IMR-90 (cell line): ENCODE measurements at regions not wholly inside any gene's neighbourhood (a gene's known extent, or its start where the extent isn't known, plus 50 kb on each side); places are given as distances from the start of the nearest gene placed in this dataset.

Source experiments
- ATAC-seq: fragments of 200-7000 bp; cut with Tn5 transposase; 2 replicates; pipeline ENCODE4 v1.9.1; 2020; ENCODE audit warnings: low read depth, mild to moderate bottlenecking, moderate library complexity
- BruUV-seq: library from RNA; stranded (reverse); fragments of 400-500 nt; replicated peaks from 2 replicates; lab custom pipeline; 2021; lab: Mats Ljungman, UMichigan
- CTCF ChIA-PET: fragments of 300-600 bp; formaldehyde crosslinking; extraction: SDS; loops from one replicate; lab custom pipeline; 2021; ENCODE audit warnings: antibody characterized with exemption; lab: Yijun Ruan, JAX
- POLR2A ChIA-PET: fragments of 300-600 bp; sonication (Branson Sonifier 250); formaldehyde crosslinking; loops from one replicate; lab custom pipeline; 2022; ENCODE audit warnings: antibody characterized with exemption; ENCODE audit not compliant: unreplicated experiment; lab: Charles Lee
- DNase-seq: peaks from one replicate; pipeline ENCODE4 v3.0.0; 2013
- H2AFZ ChIP-seq: replicated peaks from 2 replicates; pipeline ENCODE3; 2013; ENCODE audit warnings: low read length, mild to moderate bottlenecking; ENCODE audit not compliant: poor library complexity
- H2AK5ac ChIP-seq: 2 replicates; pipeline ENCODE4 v1.6.1; 2013; ENCODE audit warnings: low read depth, low read length, inconsistent platforms
- H2AK9ac ChIP-seq: replicated peaks from 2 replicates; pipeline ENCODE3; 2013; ENCODE audit warnings: mild to moderate bottlenecking, low read depth, low read length, moderate library complexity; ENCODE audit not compliant: poor library complexity
- H2BK120ac ChIP-seq: 2 replicates; pipeline ENCODE4 v1.6.1; 2013; ENCODE audit warnings: low read depth, low read length, inconsistent platforms
- H2BK15ac ChIP-seq: 3 replicates; pipeline ENCODE4 v1.6.1; 2013; ENCODE audit warnings: low read depth, low read length, inconsistent platforms
- H2BK20ac ChIP-seq: 2 replicates; pipeline ENCODE4 v1.6.1; 2013; ENCODE audit warnings: low read depth, mild to moderate bottlenecking, inconsistent platforms, low read length, moderate library complexity
- H2BK5ac ChIP-seq: 2 replicates; pipeline ENCODE4 v1.6.1; 2013; ENCODE audit warnings: mild to moderate bottlenecking, low read depth, low read length, inconsistent platforms; ENCODE audit not compliant: poor library complexity, severe bottlenecking
- H3K14ac ChIP-seq: replicated peaks from 2 replicates; pipeline ENCODE4 v1.6.1; 2013; ENCODE audit warnings: low read depth, low read length, inconsistent platforms
- H3K18ac ChIP-seq: 2 replicates; pipeline ENCODE4 v1.6.1; 2013; ENCODE audit warnings: low read depth, low read length, control low read depth
- H3K23ac ChIP-seq: 2 replicates; pipeline ENCODE4 v1.6.1; 2013; ENCODE audit warnings: low read depth, low read length, inconsistent platforms
- H3K27ac ChIP-seq: 2 replicates; pipeline ENCODE4 v1.5.1; 2013; ENCODE audit warnings: mild to moderate bottlenecking, control low read depth, low read length; ENCODE audit not compliant: insufficient read depth
- H3K27me3 ChIP-seq: 2 replicates; pipeline ENCODE4 v1.6.1; 2013; ENCODE audit warnings: low read length; ENCODE audit not compliant: control insufficient read depth, insufficient read depth
- H3K36me3 ChIP-seq: 2 replicates; pipeline ENCODE4 v1.6.1; 2013; ENCODE audit warnings: low read length, mixed read lengths; ENCODE audit not compliant: control insufficient read depth, insufficient read depth
- H3K4ac ChIP-seq: 2 replicates; pipeline ENCODE4 v1.6.1; 2013; ENCODE audit warnings: low read depth, low read length, inconsistent platforms
- H3K4me1 ChIP-seq: 2 replicates; pipeline ENCODE4 v1.6.1; 2013; ENCODE audit warnings: low read length, mixed read lengths; ENCODE audit not compliant: control insufficient read depth, insufficient read depth
- H3K4me2 ChIP-seq: 2 replicates; pipeline ENCODE4 v1.6.1; 2013; ENCODE audit warnings: low read depth, mild to moderate bottlenecking, control low read depth, low read length, moderate library complexity
- H3K4me3 ChIP-seq: 2 replicates; pipeline ENCODE4 v1.5.1; 2013; ENCODE audit warnings: low read depth, mild to moderate bottlenecking, control low read depth, low read length, moderate library complexity; ENCODE audit not compliant: insufficient read depth
- H3K56ac ChIP-seq: 2 replicates; pipeline ENCODE4 v1.6.1; 2013; ENCODE audit warnings: low read length, inconsistent platforms; ENCODE audit not compliant: insufficient read depth; ENCODE audit errors: extremely low read depth
- H3K79me1 ChIP-seq, 2 experiments: 2 replicates each; pipeline ENCODE4 v1.6.1; 2013; ENCODE audit warnings: low read length in 2 of 2, inconsistent platforms in 1 of 2, low read depth in 1 of 2
- H3K9ac ChIP-seq: 2 replicates; pipeline ENCODE4 v1.6.1; 2013; ENCODE audit warnings: low read depth, low read length, control low read depth
- H3K9me1 ChIP-seq: 2 replicates; pipeline ENCODE4 v1.6.1; 2013; ENCODE audit warnings: low read length, inconsistent platforms; ENCODE audit not compliant: insufficient read depth
- H3K9me3 ChIP-seq: 2 replicates; pipeline ENCODE4 v1.6.1; 2013; ENCODE audit warnings: low read length; ENCODE audit not compliant: control insufficient read depth, insufficient read depth
- H4K20me1 ChIP-seq: 2 replicates; pipeline ENCODE4 v1.6.1; 2013; ENCODE audit warnings: low read length, inconsistent platforms; ENCODE audit not compliant: insufficient read depth
- H4K5ac ChIP-seq: 2 replicates; pipeline ENCODE4 v1.6.1; 2013; ENCODE audit warnings: mild to moderate bottlenecking, low read depth, low read length, control low read depth
- H4K8ac ChIP-seq, 2 experiments: 2 replicates each; pipeline ENCODE4 v1.6.1; 2013; ENCODE audit warnings: low read depth in 2 of 2, low read length in 2 of 2, control low read depth in 1 of 2, inconsistent platforms in 1 of 2
- H4K91ac ChIP-seq: 2 replicates; pipeline ENCODE4 v1.6.1; 2013; ENCODE audit warnings: low read depth, low read length, inconsistent platforms; ENCODE audit not compliant: insufficient read depth
- BHLHE40 ChIP-seq: fragments of 150-350 bp; IDR thresholded peaks from 2 replicates; pipeline ENCODE4 v1.6.1; 2016; ENCODE audit warnings: mild to moderate bottlenecking, low read depth, low read length
- CEBPB ChIP-seq: IDR thresholded peaks from 2 replicates; pipeline ENCODE4 v1.6.1; 2012; ENCODE audit warnings: low read depth, low read length, improper control_type of control experiment
- ELK1 ChIP-seq: fragments of 150-350 bp; IDR thresholded peaks from 2 replicates; pipeline ENCODE4 v1.6.1; 2016; ENCODE audit warnings: low read depth, mild to moderate bottlenecking, low read length, moderate library complexity, borderline replicate concordance
- MAFK ChIP-seq: IDR thresholded peaks from 2 replicates; pipeline ENCODE4 v1.6.1; 2012; ENCODE audit warnings: low read depth, low read length, improper control_type of control experiment
- POLR2A ChIP-seq: IDR thresholded peaks from 2 replicates; pipeline ENCODE4 v1.6.1; 2012; ENCODE audit warnings: mild to moderate bottlenecking, low read depth, low read length
- RCOR1 ChIP-seq: IDR thresholded peaks from 2 replicates; pipeline ENCODE4 v1.6.1; 2012; ENCODE audit warnings: mild to moderate bottlenecking, low read length, improper control_type of control experiment; ENCODE audit not compliant: insufficient replicate concordance
- RFX5 ChIP-seq: IDR thresholded peaks from 2 replicates; pipeline ENCODE4 v1.8.0; 2012; ENCODE audit warnings: low read depth, mild to moderate bottlenecking, low read length, moderate library complexity
- SMC3 ChIP-seq: fragments of 150-350 bp; IDR thresholded peaks from 2 replicates; pipeline ENCODE4 v1.6.1; 2016; ENCODE audit warnings: low read depth, mild to moderate bottlenecking, antibody characterized with exemption, low read length, moderate library complexity
- WGBS, 2 experiments: methylation state at CpG; one replicate each; pipeline versions ENCODE4 v1.1.5 to v1.1.7; 2013; ENCODE audit warnings: missing lambda C conversion rate in 2 of 2; ENCODE audit not compliant: insufficient read length in 1 of 2; ENCODE audit errors: extremely low coverage in 2 of 2; 5-methylcytosine and 5-hydroxymethylcytosine counted together
- dilution Hi-C: fragments of 300-500 bp; cut with HindIII; formaldehyde crosslinking; loops from one replicate; pipeline ENCODE4 v1.14.3; 2018; ENCODE audit warnings: low sequenced_read_pairs; ENCODE audit not compliant: unreplicated experiment
- in situ Hi-C: fragments of 300-500 bp; cut with MboI; formaldehyde crosslinking; loops from 3 replicates; pipeline ENCODE4 v1.14.3; 2019; ENCODE audit warnings: low sequenced_read_pairs, inconsistent platforms, mixed read lengths
- intact Hi-C: fragments of 100-400 bp; cut with micrococcal nuclease; formaldehyde crosslinking; loops from 2 replicates; pipeline ENCODE4 v1.10.0; 2022

- Histone ChIP-seq H3K4me3 (no peak overlapping the region), H2BK5ac (no peak overlapping the region), H2BK120ac (no peak overlapping the region), H3K56ac (no peak overlapping the region), H3K9ac (no peak overlapping the region), H2AFZ (no peak overlapping the region), H3K4ac (no peak overlapping the region), H3K27ac (no peak overlapping the region), H3K36me3 (no peaks in the 10 kb centered on the region), H4K8ac (no peak overlapping the region), H3K23ac (no peak overlapping the region), H3K4me2 (no peak overlapping the region), H3K9me1 (no peaks in the 10 kb centered on the region), H3K4me1 (no peaks in the 10 kb centered on the region), H3K14ac (no peak overlapping the region), H4K20me1 (no peaks in the 10 kb centered on the region), H4K91ac (no peak overlapping the region), H3K9me3 (no peaks in the 10 kb centered on the region), H2BK15ac (no peak overlapping the region), H3K27me3 (no peaks in the 10 kb centered on the region; the same call in 1 of the 2 replicates), H2BK20ac (no peak overlapping the region), H3K18ac (no peak overlapping the region), H2AK5ac (no peak overlapping the region), H2AK9ac (no peak overlapping the region), H4K5ac (no peak overlapping the region), H3K79me1 (no peaks in the 10 kb centered on the region)
- TF ChIP-seq RFX5 (no peak), ELK1 (no peak), SMC3 (no peak), BHLHE40 (no peak), RCOR1 (no peak), POLR2A (no peak), MAFK (no peak), CEBPB (no peak)
- POLR2A ChIA-PET = no interaction called here
- CTCF ChIA-PET = no interaction called here
- in situ Hi-C loops = no loop called here
- WGBS, 2 experiments = 88% methylated on average over 1 of the region's 6 CpGs; no CpG with 5 or more reads in 1 of the 2 experiments
- dilution Hi-C loops = no loop called here
- BruUV-seq = no TSS peak
- intact Hi-C loops = no loop called here
- ATAC-seq = no peak
- DNase-seq = no peak
Measured at GRCh38 chr1:29487291-29487690, 251.0 kb downstream of the PTPRU start.
